Activated CD8-positive, alpha-beta memory T cell treated with anti-CD3 and anti-CD28 coated beads, Interleukin-2, amount 10 ng/mL, durations not matched to agents 7 days and 5 days (primary cell): ENCODE measurements at regions not wholly inside any gene's neighbourhood (a gene's known extent, or its start where the extent isn't known, plus 50 kb on each side); places are given as distances from the start of the nearest gene placed in this dataset.

Experiments used
- ATAC-seq: fragments of 150-1000 bp; cut with Tn5 transposase; one replicate; pipeline ENCODE4 v1.10.0; 2021; ENCODE audit warnings: moderate library complexity
- CTCF ChIA-PET: fragments of 350-600 bp; sonication (Branson Sonifier 250); formaldehyde crosslinking; loops from one replicate; lab custom pipeline; 2021; ENCODE audit warnings: antibody characterized with exemption; lab: Charles Lee
- DNase-seq: peaks from one replicate; pipeline ENCODE4 v3.0.0-alpha.2; 2020
- H3K27ac Mint-ChIP-seq: one replicate; pipeline ENCODE4 v1.8.0; 2021; ENCODE audit warnings: mild to moderate bottlenecking, mixed read lengths
- H3K27me3 Mint-ChIP-seq: one replicate; pipeline ENCODE4 v1.8.0; 2021; ENCODE audit warnings: mixed read lengths
- H3K36me3 Mint-ChIP-seq: one replicate; pipeline ENCODE4 v1.8.0; 2021; ENCODE audit warnings: mild to moderate bottlenecking, mixed read lengths
- H3K4me1 Mint-ChIP-seq: one replicate; pipeline ENCODE4 v1.8.0; 2021; ENCODE audit warnings: mixed read lengths
- H3K4me3 Mint-ChIP-seq: one replicate; pipeline ENCODE4 v1.8.0; 2021; ENCODE audit warnings: mild to moderate bottlenecking, moderate library complexity, mixed read lengths
- H3K9me3 Mint-ChIP-seq: one replicate; pipeline ENCODE4 v1.8.0; 2022; ENCODE audit warnings: low read depth, mixed read lengths

DNA sequence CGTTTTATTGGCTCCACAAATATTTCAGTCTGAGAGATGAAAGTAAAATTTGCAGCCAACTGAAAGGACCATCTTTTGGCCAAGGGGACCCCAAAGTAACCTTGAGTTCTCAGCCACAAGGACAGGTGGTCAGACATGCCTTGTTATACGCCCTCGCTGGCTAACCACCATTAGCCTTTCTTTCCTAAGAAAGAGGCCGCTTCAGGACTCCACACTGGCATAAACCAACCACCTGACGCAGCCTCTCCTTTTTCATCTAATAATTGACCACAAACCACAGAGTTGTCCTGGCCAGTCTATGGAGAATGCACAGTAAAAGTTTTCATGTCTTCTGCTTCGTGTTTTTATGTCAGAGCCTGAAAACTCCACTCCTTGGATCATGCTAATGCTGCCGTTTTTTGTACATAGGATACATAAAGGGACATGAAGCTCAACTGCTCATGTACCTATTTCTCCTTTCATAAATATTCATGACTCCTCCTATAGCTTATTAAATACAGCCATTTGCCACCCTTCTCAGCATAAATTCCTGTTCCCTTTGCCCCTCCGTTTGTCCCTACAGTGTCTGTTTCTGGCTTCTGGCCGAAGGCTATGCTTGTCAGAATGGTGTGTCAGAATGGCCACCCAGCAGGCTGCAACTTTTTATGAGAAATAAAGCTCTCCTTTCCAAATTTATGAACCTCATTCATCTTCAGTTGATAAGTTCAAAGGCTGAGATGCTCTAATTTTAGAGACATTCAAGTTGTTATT is 374.1 kb upstream of the RBMS3 start:
- H3K9me3 Mint-ChIP-seq = no peaks in the 10 kb centered on the region
- CTCF ChIA-PET = no interaction called here
- no peaks in the 10 kb centered on the region for H3K27me3 Mint-ChIP-seq
- ATAC-seq (no peak), DNase-seq (no peak)
- no peaks in the 10 kb centered on the region for H3K36me3 Mint-ChIP-seq
- H3K4me3 Mint-ChIP-seq = no peak overlapping the region
- H3K27ac Mint-ChIP-seq = no peak overlapping the region
- no peaks in the 10 kb centered on the region for H3K4me1 Mint-ChIP-seq

DNA sequence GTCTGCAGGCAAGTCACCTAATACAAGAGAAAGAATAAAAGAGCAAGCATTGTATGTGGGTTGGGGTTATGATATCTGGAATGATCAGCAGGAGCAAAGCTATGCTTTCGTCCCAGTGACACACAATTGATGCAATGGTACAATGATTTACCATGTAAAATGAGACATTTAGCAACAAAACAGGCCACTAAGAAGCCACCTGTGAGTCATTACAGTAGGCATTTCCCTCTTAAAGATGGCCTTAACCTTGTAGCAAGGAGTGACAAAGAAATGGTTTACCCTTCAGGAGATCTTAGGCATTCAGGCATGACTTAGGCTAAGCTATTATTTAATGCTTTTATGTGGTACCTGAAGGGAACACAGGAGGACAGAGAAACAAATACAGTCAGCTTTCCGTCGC is 373.3 kb upstream of the RBMS3 start:
- no peaks in the 10 kb centered on the region for H3K27me3 Mint-ChIP-seq
- CTCF ChIA-PET = no interaction called here
- no peaks in the 10 kb centered on the region for H3K36me3 Mint-ChIP-seq
- DNase-seq (no peak), ATAC-seq (no peak)
- no peak overlapping the region for H3K4me3 Mint-ChIP-seq
- H3K4me1 Mint-ChIP-seq = no peaks in the 10 kb centered on the region
- no peak overlapping the region for H3K27ac Mint-ChIP-seq
- no peaks in the 10 kb centered on the region for H3K9me3 Mint-ChIP-seq

DNA sequence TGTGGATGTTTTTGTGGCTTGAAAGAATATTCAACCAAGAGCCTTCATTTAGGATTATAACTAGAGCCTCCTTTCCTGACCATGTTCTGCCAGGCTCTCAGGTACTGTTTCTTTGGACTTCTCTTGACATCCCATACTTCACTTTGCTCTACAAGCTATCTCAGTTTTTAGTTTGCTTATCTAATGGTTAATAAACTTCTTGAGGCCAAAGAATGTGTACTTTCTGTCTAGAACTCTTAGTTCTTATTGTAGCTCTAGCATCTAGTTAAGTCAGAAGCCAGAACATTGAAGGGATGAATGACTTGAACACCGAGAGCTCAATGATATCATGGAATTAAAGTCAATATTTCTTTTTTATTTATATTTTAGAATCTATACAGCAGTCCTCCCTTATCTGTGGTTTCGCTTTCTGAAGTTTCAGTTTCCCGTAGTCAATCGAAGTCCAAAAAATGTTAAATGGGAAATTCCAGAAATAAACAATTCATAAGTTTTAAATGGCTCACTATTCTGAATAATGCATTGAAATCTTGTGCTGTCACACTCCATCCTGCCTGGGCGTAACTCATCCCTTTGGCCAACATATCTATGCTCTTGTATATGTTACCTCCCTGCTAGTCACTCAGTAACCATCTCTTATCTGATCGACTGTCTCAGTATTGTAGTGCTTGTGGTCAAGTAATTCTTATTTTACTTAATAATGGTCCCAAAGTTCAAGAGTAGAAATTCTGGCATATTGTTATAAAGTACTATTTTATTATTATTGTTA is 368.6 kb upstream of the RBMS3 start:
- ATAC-seq = no peak
- Mint-ChIP-seq H3K27ac (no peak overlapping the region), H3K9me3 (no peaks in the 10 kb centered on the region), H3K4me1 (peaks cover 5% of the 10 kb centered on the region), H3K36me3 (no peaks in the 10 kb centered on the region), H3K27me3 (peaks cover 10% of the 10 kb centered on the region), H3K4me3 (no peak overlapping the region)
- no peak for DNase-seq
- CTCF ChIA-PET = no interaction called here

DNA sequence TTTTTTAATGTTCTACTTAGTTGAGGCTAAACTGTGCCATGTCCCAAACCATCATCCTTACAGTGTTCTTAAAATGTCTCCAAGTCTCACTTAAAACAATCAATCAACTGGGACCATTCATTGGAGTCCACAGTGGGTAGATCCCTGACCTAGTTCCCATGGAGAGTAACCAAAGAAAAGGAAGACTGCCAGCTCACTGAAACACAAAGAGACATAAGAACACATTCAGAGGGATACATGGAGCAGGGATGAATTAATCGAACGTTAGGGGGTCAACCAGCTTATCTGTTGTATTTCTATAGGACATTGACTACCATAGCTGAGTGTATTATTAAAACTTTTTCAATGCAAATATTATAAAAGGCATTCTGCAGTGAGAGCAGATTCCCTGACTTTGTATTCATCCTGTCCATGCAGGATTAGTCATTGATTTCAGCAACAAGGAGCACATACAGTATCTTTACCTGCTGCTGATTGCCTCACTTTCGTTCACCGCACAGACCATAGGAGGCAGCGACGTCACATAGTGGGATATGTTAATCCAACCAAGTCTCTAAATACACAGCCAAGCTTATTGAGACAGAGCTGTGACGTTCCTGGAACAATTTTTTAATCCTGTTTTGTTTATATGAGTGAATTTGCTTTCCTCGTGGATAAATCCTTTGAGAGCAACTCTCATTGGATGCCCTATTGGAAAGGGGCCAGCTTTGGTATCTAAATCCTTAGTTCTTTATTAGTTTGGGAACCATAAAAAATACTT is 364.9 kb upstream of the RBMS3 start:
- H3K4me3 Mint-ChIP-seq = no peak overlapping the region
- ATAC-seq = no peak
- H3K27me3 Mint-ChIP-seq = peaks cover 10% of the 10 kb centered on the region
- H3K4me1 Mint-ChIP-seq = peaks cover 5% of the 10 kb centered on the region
- DNase-seq = no peak
- no peaks in the 10 kb centered on the region for H3K36me3 Mint-ChIP-seq
- no peak overlapping the region for H3K27ac Mint-ChIP-seq
- CTCF ChIA-PET = interaction anchor here (1.1 to 1.5 kb wide), 3 partner anchors 11 to 73 kb away, joined by 3 to 4 read pairs (median 3); no protein-coding TSS in a partner anchor
- no peaks in the 10 kb centered on the region for H3K9me3 Mint-ChIP-seq

DNA sequence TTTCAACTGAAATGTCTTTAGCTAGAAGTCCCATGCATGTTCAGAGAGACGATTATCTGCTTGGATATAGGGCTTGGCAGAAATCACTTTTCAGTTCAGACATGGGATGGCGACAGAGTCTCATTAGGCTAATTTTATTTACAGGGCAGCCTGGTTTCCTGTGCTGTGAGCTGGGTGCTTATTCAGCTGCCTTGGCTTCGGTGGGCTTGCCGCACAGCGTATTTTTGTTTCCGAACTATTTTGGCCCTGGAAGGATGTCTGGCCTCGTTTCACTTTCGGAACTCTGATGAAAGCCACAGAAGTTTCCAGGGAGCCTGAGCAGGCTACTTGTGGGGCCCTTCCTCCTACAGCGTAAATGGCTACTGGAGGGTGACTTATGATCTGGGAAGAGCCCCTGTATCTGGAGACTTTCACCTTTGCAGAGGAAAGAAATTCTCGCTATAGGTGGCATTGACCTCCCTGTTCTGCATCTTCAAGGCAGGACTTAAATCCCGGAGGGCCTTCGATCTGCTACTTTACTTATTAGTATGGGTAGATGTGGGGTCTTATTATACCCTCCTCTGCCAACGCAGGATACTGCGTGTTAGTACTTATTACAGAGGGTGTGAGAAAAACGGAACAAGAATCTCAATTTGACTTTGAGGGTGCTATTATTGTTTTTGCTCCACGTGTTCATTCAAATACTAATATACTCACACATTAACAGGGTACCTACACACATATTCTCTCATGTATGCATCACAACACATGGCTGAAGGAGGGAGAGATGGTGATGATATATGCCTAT is 364.0 kb upstream of the RBMS3 start:
- ATAC-seq = peak; percentile 70
- no peaks in the 10 kb centered on the region for H3K9me3 Mint-ChIP-seq
- H3K36me3 Mint-ChIP-seq = no peaks in the 10 kb centered on the region
- H3K4me3 Mint-ChIP-seq = no peak overlapping the region
- DNase-seq = peak; percentile 54
- CTCF ChIA-PET = interaction anchor here (1.1 to 1.5 kb wide), 3 partner anchors 12 to 72 kb away, joined by 3 to 4 read pairs (median 3); no protein-coding TSS in a partner anchor
- H3K4me1 Mint-ChIP-seq = peaks cover 5% of the 10 kb centered on the region
- H3K27me3 Mint-ChIP-seq = peaks cover 10% of the 10 kb centered on the region
- H3K27ac Mint-ChIP-seq = no peak overlapping the region

DNA sequence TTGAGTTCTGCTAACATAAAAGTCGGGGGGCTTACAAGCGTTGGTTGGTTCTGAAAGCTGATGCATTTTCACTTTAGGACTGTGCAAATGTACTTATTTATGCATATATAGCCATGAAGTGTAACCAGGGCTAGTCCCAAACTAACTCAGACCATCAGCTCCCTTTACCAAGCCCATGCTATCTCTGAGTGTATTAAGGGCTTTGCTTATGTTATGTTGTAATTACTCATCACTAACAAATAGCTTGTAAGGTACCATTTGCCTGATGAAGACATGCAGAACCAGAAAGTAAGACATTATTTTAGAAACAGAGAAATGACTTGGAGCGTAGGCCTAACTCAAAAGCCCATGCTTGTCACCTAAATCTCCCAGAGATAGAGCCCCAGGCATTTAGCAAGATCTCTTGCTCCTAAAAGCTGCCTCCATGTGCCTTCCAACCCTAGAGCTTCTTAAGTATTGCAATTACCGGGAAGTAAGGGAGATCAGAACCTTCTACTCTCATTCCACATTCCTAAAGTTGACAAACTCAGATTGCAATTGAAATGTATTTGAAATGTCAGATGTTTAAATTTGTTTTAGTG is 362.9 kb upstream of the RBMS3 start:
- Mint-ChIP-seq H3K4me3 (no peak overlapping the region), H3K27me3 (peaks cover 10% of the 10 kb centered on the region), H3K9me3 (no peaks in the 10 kb centered on the region), H3K36me3 (no peaks in the 10 kb centered on the region), H3K4me1 (peaks cover 5% of the 10 kb centered on the region), H3K27ac (no peak overlapping the region)
- DNase-seq (no peak), ATAC-seq (no peak)
- CTCF ChIA-PET = no interaction called here

DNA sequence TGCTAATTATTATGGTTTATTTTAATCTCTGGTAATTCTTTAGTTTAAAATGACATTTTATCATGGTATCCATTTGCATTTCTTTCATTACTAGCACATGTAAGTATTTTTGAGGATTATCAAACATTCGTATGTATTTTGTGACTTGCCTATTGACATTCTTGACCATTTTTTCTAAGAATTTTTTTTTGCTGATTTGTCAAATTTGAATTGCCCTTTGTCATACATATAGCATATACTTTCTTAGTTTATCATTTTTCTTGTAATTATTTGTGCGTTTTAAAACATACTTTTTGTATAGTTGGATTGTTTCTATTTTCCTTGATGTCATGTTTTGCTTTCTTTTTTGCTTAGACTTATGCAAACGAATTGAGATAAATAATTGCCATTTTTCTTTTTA is 358.5 kb upstream of the RBMS3 start:
- H3K27me3 Mint-ChIP-seq = no peaks in the 10 kb centered on the region
- ATAC-seq = no peak
- H3K4me3 Mint-ChIP-seq = no peak overlapping the region
- no peaks in the 10 kb centered on the region for H3K4me1 Mint-ChIP-seq
- DNase-seq = no peak
- CTCF ChIA-PET = no interaction called here
- H3K36me3 Mint-ChIP-seq = no peaks in the 10 kb centered on the region
- no peak overlapping the region for H3K27ac Mint-ChIP-seq
- no peaks in the 10 kb centered on the region for H3K9me3 Mint-ChIP-seq

DNA sequence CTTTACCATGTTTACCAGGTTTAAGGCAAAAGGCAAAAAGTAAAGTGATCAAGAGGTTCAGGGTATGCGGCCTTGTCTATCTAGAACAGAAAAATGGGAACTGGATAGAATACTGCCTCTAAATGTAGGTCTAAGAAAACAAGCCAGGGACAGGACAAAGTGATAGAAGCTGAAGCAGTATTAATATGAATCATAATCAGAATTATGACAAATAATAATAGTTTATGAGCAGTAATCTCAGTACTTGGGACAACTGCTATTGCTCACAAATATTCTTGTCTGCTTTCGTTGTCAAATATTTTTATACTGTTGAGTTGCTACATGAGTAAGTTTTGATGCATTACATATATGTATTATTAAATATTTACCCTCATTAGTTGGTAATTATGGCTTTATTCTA is 356.9 kb upstream of the RBMS3 start:
- CTCF ChIA-PET = no interaction called here
- ATAC-seq = no peak
- no peaks in the 10 kb centered on the region for H3K4me1 Mint-ChIP-seq

DNA sequence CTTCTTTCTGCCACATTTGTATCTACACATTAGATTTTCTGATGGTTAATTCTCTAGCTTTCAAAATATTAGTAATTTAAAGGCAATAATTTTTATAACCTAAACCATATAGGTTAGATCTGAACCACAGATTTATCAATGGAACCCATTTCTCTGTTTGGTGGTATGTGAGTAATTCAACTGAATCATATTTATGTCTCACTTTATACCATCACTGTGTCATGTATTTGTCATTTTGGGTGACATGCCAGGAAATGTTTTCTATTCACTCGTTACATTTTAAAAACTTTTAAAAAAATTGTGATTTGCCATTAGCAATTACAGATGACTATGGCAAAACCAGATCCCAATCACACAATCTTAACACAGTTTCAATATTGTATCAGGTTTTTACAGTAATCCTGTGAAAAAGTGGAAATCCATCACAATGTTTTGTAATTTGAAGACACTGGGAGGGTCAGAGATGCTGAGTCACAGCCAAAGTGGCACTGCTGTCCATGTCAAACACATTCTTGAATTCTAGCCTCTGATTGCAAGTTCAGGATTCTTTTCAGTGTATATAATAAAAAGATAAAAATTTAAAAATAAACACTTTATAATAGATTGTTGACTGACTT is 356.0 kb upstream of the RBMS3 start:
- H3K27ac Mint-ChIP-seq = no peak overlapping the region
- no peaks in the 10 kb centered on the region for H3K27me3 Mint-ChIP-seq
- no peaks in the 10 kb centered on the region for H3K36me3 Mint-ChIP-seq
- H3K4me1 Mint-ChIP-seq = no peaks in the 10 kb centered on the region
- H3K9me3 Mint-ChIP-seq = no peaks in the 10 kb centered on the region
- DNase-seq (no peak), ATAC-seq (no peak)
- CTCF ChIA-PET = no interaction called here
- H3K4me3 Mint-ChIP-seq = no peak overlapping the region

More for the DNA sequence above, 356.9 kb upstream of the RBMS3 start:
- Mint-ChIP-seq H3K36me3 (no peaks in the 10 kb centered on the region), H3K27me3 (no peaks in the 10 kb centered on the region), H3K4me3 (no peak overlapping the region), H3K9me3 (no peaks in the 10 kb centered on the region), H3K27ac (no peak overlapping the region)
- no peak for DNase-seq

DNA sequence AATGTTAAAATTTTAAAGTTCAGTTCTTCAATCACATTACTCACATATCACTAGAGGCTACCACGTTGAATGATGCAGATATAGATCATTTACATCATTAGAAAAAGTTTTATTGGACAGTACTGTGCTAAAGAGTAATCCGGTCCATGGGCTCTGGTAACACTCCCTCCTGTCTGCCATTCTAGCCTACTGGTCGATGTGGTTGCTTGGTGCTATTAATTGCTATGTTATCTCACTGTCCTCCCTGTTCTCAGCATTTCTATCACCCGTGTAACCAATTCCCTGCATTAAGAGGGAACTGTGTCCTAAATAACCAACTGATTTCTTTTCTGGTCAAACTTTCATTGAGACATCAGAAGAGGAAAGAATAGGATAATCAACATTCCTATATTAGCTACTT is 347.5 kb upstream of the RBMS3 start:
- Mint-ChIP-seq H3K36me3 (peaks cover 9% of the 10 kb centered on the region), H3K9me3 (peaks cover 3% of the 10 kb centered on the region), H3K27me3 (no peaks in the 10 kb centered on the region), H3K4me1 (peaks cover 20% of the 10 kb centered on the region), H3K4me3 (no peak overlapping the region), H3K27ac (no peak overlapping the region)
- DNase-seq (no peak), ATAC-seq (no peak)
- CTCF ChIA-PET = no interaction called here

DNA sequence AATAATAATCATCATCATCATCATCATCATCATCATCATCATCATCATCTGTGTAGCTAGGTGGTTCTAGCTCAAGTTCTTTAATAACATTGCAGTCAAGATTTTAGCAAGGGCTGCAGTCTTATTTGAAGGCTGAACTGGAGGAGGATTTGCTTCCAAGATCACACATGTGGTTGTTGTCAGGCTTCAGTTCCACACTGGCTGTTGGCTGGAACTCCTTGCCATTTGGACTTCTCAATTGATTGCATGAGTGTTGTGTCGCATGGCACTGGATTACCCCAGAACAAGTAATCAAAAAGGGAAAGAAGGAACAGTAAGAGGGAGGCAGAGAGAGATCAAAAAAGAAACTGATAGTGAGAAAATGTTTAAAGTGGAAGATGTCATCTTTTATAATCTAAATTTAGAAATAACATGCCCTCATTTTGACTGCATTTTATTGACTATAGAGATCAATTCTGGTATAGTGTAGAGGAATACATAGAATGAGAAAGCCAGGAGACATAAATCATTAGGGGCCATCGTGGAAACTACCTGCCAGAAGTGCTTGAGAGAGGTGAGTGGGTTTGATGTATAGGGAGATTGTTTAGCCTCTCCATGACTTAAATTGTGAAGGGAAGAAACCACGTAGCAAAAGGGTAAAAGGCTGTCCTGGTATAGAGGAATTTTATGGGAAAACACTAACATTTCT is 346.6 kb upstream of the RBMS3 start:
- peaks cover 20% of the 10 kb centered on the region for H3K4me1 Mint-ChIP-seq
- no peaks in the 10 kb centered on the region for H3K27me3 Mint-ChIP-seq
- peaks cover 9% of the 10 kb centered on the region for H3K36me3 Mint-ChIP-seq
- H3K27ac Mint-ChIP-seq = peak overlapping the region; percentile 82
- H3K4me3 Mint-ChIP-seq = peak overlapping the region; percentile 19
- CTCF ChIA-PET = no interaction called here
- H3K9me3 Mint-ChIP-seq = peaks cover 3% of the 10 kb centered on the region
- ATAC-seq (no peak), DNase-seq (no peak)

DNA sequence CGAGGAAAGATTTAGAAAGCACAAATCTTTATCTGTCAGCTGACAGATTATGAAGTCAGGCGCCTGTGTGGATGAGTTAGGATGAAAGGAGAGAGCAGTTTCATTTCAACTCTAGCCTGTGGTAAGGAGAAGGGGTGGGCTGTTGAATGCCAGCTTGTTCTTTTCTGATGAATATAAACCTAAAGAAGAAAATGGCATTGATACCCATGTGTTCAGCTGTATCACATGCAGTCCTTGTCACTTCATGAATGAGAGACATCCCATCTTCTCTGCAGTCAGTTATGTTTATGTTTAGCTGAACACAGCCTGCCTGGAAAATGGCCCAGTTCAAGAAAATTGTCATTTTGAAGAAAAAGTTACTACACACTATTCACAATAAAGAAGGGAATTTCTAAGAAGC is 345.7 kb upstream of the RBMS3 start:
- H3K9me3 Mint-ChIP-seq = peaks cover 3% of the 10 kb centered on the region
- H3K27me3 Mint-ChIP-seq = no peaks in the 10 kb centered on the region
- ATAC-seq (peak; percentile 51), DNase-seq (no peak)
- peaks cover 25% of the 10 kb centered on the region for H3K4me1 Mint-ChIP-seq
- CTCF ChIA-PET = no interaction called here
- peak overlapping the region; percentile 82 for H3K27ac Mint-ChIP-seq
- H3K4me3 Mint-ChIP-seq = peak overlapping the region; percentile 41
- peaks cover 9% of the 10 kb centered on the region for H3K36me3 Mint-ChIP-seq
